ENCODE measurements at regions not wholly inside any gene's neighbourhood (a gene's known extent, or its start where the extent isn't known, plus 50 kb on each side); places are given as distances from the start of the nearest gene placed in this dataset.

DNA sequence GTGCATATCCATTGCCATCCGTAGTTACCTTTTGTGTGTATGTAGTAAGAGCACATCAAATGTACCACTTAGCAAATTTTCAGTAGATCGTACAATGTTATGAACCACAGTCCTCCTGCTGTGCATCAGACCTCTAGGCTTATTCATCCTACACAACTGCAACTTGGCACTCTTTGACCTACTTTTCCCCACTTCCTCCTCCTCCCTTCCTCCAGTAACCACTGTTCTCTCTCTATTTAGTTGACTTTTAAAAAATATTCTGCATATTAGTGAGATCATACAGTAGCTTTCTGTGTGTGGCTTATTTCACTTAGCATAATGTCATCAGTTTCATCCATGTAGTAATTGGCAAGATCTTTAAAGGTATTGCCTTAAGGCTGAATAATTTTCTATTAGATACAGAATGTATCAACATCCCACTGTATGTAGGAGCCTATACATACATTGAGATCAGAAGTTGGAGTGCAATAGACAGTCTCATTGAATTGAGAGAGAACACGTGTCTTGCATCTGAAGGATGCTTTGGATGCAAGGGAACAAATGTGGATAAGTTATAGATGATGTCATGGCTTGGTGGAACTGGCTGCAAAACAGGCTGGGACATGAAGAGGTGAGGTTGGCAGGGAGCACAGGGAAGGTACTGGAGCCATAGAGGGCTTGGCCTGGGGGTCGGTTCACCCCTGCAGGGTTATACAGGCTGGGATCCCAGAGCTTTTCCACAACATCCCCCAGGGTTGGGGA lies 83.0 kb upstream of the FAM180A start:
- dilution Hi-C loops (cut with MboI; ENCODE audit: extremely low pct_ligation_motif_present, low sequenced_read_pairs): no loop called here
- Histone ChIP-seq H3K9ac (replicated peaks; ENCODE audit: extremely low read depth, insufficient read depth, low read length) (no peak overlapping the region), H3K9me1 (replicated peaks; ENCODE audit: control insufficient read depth, extremely low read depth, insufficient read depth, low read length) (no peaks in the 10 kb centered on the region), H4K20me1 (replicated peaks; ENCODE audit: control insufficient read depth, extremely low read depth, insufficient read depth, low read length) (no peaks in the 10 kb centered on the region), H3K9me3 (replicated peaks; ENCODE audit: control insufficient read depth, insufficient read depth, low read length) (no peaks in the 10 kb centered on the region), H3K4me1 (ENCODE audit: control insufficient read depth, extremely low read depth, insufficient read depth, low read length) (no peaks in the 10 kb centered on the region), H3K27ac (ENCODE audit: insufficient read depth, low read depth, low read length) (no peak overlapping the region), H2AFZ (ENCODE audit: low read depth, low read length) (no peak overlapping the region), H3K36me3 (ENCODE audit: control insufficient read depth in 2 of 2, extremely low read depth in 1 of 2, insufficient read depth in 2 of 2, low read length in 2 of 2) (no peaks in the 10 kb centered on the region), H3K79me2 (ENCODE audit: control insufficient read depth, insufficient read depth, low read length) (no peaks in the 10 kb centered on the region), H3K4me2 (ENCODE audit: insufficient read depth, low read length) (no peak overlapping the region), H3K27me3 (ENCODE audit: control insufficient read depth in 2 of 2, insufficient read depth in 2 of 2, low read length in 2 of 2) (no peaks in the 10 kb centered on the region), H3K4me3 (replicated peaks in 1 of 3; ENCODE audit: insufficient read depth in 1 of 3, low read depth in 1 of 3, low read length in 3 of 3) (no peak overlapping the region)
- FAIRE-seq: no peak
- DNase-seq (ENCODE audit: low read depth, low spot score): no peak
- ChIA-PET CTCF (interaction anchor here (1.1 to 1.2 kb wide), 2 partner anchors 16 to 19 kb away, joined by 4 read pairs; no protein-coding TSS in a partner anchor), POLR2A (no interaction called here)
- TF ChIP-seq POLR2A (IDR thresholded peaks at IDR 0.05; ENCODE audit: low read depth, low read length) (no peak), MYC (IDR thresholded peaks at IDR 0.05; ENCODE audit: low read depth, low read length) (no peak), CTCF (IDR thresholded peaks at IDR 0.05; ENCODE audit: extremely low read depth in 1 of 2, insufficient read depth in 1 of 2, low read depth in 1 of 2, low read length in 2 of 2) (no peak), JUN (IDR thresholded peaks at IDR 0.05; ENCODE audit: borderline replicate concordance, insufficient read depth, insufficient read length, low read depth) (no peak), EZH2 (IDR thresholded peaks at IDR 0.05; ENCODE audit: borderline replicate concordance, low read depth, low read length, severe bottlenecking) (no peak), POLR2AphosphoS5 (IDR thresholded peaks at IDR 0.05; ENCODE audit: insufficient read depth, low read depth, low read length) (no peak), FOS (IDR thresholded peaks at IDR 0.05; ENCODE audit: borderline replicate concordance, insufficient read depth, low read length) (no peak), GATA2 (IDR thresholded peaks at IDR 0.05; ENCODE audit: insufficient read depth, insufficient read length, low read depth, low read length) (no peak)
- TF ChIP-seq, protein P1, sequence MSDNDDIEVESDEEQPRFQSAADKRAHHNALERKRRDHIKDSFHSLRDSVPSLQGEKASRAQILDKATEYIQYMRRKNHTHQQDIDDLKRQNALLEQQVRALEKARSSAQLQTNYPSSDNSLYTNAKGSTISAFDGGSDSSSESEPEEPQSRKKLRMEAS (IDR thresholded peaks at IDR 0.05; ENCODE audit: insufficient read depth, insufficient read length): no peak
- BruUV-seq (replicated peaks): no TSS peak
- intact Hi-C loops (cut with micrococcal nuclease): no loop called here
